Stimulated activated CD4-positive, alpha-beta T cell treated with anti-CD3 and anti-CD28 coated beads, Interleukin-4, amount 100 ng/mL, for 24 hours (primary cell): ENCODE measurements at regions not wholly inside any gene's neighbourhood (a gene's known extent, or its start where the extent isn't known, plus 50 kb on each side); places are given as distances from the start of the nearest gene placed in this dataset.
A peak's percentile ranks its signal among the peaks of the same experiment; 100 is the strongest.

Experiments
- DNase-seq: peaks from one replicate; pipeline ENCODE4 v3.0.0-alpha.2; 2020

GRCh38 chr2:118177318-118177717 is 89.0 kb downstream of the INSIG2 start:
- DNase-seq, result no peak

GRCh38 chr2:118176601-118177000 is 88.3 kb downstream of the INSIG2 start:
- no peak for DNase-seq

- no peak for DNase-seq
These were observed 83.3 kb downstream of the INSIG2 start for GRCh38 chr2:118171546-118171945.

- peak; percentile 16 for DNase-seq
These were observed 81.2 kb downstream of the INSIG2 start for GRCh38 chr2:118169359-118170005.

- DNase-seq, result no peak
These were observed 80.3 kb downstream of the INSIG2 start for GRCh38 chr2:118168615-118169014.

DNA sequence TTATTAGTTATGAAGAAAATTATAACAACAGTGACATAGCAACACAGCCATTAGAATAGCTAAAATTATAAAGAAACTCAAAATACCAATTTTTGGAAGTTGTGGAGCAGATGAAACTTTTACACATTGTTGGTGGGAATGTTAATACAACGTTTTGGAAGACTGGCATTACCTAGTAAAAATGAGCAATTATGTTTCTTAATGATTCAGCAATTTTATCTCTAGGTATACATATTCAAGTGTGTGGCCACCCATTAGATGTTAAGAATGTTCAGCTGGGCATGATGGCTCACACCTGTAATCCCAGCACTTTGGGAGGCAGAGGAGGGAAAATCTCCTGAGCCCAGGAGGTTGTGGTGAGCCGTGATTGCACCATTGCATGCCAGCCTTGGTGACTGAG is 78.8 kb downstream of the INSIG2 start:
- no peak for DNase-seq

DNA sequence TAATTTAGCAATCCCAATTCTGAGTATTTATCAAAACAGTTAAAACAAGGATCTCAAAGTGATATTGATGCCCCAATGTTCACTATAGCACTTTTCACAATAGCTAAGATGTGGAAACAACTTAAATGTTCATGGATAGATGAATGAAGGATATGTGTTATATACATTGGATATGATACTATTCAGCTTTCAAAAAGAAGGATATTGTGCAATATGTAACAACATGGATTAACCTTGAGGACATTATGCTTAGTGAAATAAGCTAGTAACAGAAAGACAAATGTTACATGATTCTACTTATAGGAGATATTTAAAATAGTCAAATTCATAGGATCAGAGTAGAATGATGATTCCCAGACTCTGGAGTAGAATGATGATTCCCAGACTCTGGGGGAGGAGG is 78.0 kb downstream of the INSIG2 start:
- no peak for DNase-seq

DNA sequence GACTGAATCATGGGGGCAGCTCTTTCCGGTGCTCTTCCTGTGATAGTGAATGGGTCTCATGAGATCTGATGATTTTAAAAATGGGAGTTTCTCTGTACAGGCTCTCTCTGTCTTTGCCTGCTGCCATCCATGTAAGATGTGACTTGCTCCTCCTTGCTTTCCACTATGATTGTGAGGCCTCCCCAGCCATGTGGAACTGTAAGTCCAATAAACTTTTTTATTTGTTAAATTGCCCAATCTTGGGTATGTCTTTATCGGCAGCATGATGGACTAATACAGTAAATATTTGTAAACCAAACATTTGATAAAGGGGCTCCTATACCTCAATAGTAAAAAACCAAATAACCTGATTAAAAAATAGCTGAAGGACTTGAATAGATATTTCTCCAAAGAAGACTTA is 77.3 kb downstream of the INSIG2 start:
- no peak for DNase-seq
